Neuronal stem cell (in vitro differentiated cells): ENCODE measurements at regions not wholly inside any gene's neighbourhood (a gene's known extent, or its start where the extent isn't known, plus 50 kb on each side); places are given as distances from the start of the nearest gene placed in this dataset.

Experiments
- DNase-seq: peaks from one replicate; pipeline ENCODE4 v3.0.0-alpha.2; 2013; ENCODE audit warnings: low spot score
- H2AFZ ChIP-seq: one replicate; pipeline ENCODE4 v1.6.1; 2013; ENCODE audit warnings: mild to moderate bottlenecking, low read length, inconsistent platforms
- H2AK5ac ChIP-seq: 2 replicates; pipeline ENCODE4 v1.6.1; 2013; ENCODE audit warnings: low read depth, mild to moderate bottlenecking, inconsistent platforms, low read length, moderate library complexity, mixed read lengths
- H2BK120ac ChIP-seq: 2 replicates; pipeline ENCODE4 v1.6.1; 2013; ENCODE audit warnings: low read depth, mild to moderate bottlenecking, inconsistent platforms, low read length, moderate library complexity, mixed read lengths
- H2BK12ac ChIP-seq: one replicate; pipeline ENCODE4 v1.6.1; 2013; ENCODE audit warnings: low read length, inconsistent platforms
- H2BK15ac ChIP-seq: 2 replicates; pipeline ENCODE4 v1.6.1; 2013; ENCODE audit warnings: mild to moderate bottlenecking, low read length, inconsistent platforms, mixed read lengths
- H2BK5ac ChIP-seq: one replicate; pipeline ENCODE4 v1.6.1; 2013; ENCODE audit warnings: inconsistent platforms, mild to moderate bottlenecking, low read length, moderate library complexity
- H3K14ac ChIP-seq: one replicate; pipeline ENCODE4 v1.6.1; 2013; ENCODE audit warnings: low read length, inconsistent platforms
- H3K18ac ChIP-seq: 2 replicates; pipeline ENCODE4 v1.6.1; 2013; ENCODE audit warnings: low read length, inconsistent platforms
- H3K23ac ChIP-seq: 2 replicates; pipeline ENCODE4 v1.6.1; 2013; ENCODE audit warnings: low read depth, mild to moderate bottlenecking, mixed read lengths, low read length, inconsistent platforms; ENCODE audit not compliant: poor library complexity
- H3K27ac ChIP-seq: replicated peaks from 3 replicates; pipeline ENCODE4 v1.5.1; 2013; ENCODE audit warnings: low read length, inconsistent platforms
- H3K27me3 ChIP-seq, 3 experiments: 2 replicates each; pipeline ENCODE4 v1.6.1; 2013; ENCODE audit warnings: low read length in 3 of 3, mild to moderate bottlenecking in 2 of 3, inconsistent platforms in 1 of 3, low read depth in 1 of 3, mixed read lengths in 1 of 3, moderate library complexity in 1 of 3; ENCODE audit not compliant: control insufficient read depth in 3 of 3, insufficient read depth in 3 of 3
- H3K36me3 ChIP-seq, 2 donors: replicated peaks in 1 of 2; 2 replicates each; pipeline ENCODE4 v1.6.1; 2013; ENCODE audit warnings: low read length in 2 of 2; ENCODE audit not compliant: control insufficient read depth in 2 of 2, insufficient read depth in 2 of 2
- H3K4ac ChIP-seq: 2 replicates; pipeline ENCODE4 v1.6.1; 2013; ENCODE audit warnings: inconsistent platforms, mild to moderate bottlenecking, low read length, moderate library complexity
- H3K4me1 ChIP-seq, 2 donors: 1 replicate in 1 of 2; 2 replicates in 1 of 2; pipeline ENCODE4 v1.6.1; 2013; ENCODE audit warnings: low read length in 2 of 2, low read depth in 1 of 2; ENCODE audit not compliant: control insufficient read depth in 2 of 2, insufficient read depth in 1 of 2
- H3K4me2 ChIP-seq: one replicate; pipeline ENCODE4 v1.6.1; 2013; ENCODE audit warnings: mild to moderate bottlenecking, low read length, inconsistent platforms; ENCODE audit not compliant: insufficient read depth, poor library complexity, severe bottlenecking
- H3K4me3 ChIP-seq, 2 donors: 2 replicates each; pipeline ENCODE4 v1.5.1; 2013; ENCODE audit warnings: low read length in 2 of 2, mild to moderate bottlenecking in 2 of 2, inconsistent platforms in 1 of 2, moderate library complexity in 1 of 2
- H3K79me1 ChIP-seq: one replicate; pipeline ENCODE4 v1.6.1; 2013; ENCODE audit warnings: low read depth, mild to moderate bottlenecking, inconsistent platforms, low read length, moderate library complexity
- H3K9ac ChIP-seq: one replicate; pipeline ENCODE4 v1.6.1; 2013; ENCODE audit warnings: mild to moderate bottlenecking, low read depth, low read length, inconsistent platforms; ENCODE audit not compliant: poor library complexity
- H3K9me3 ChIP-seq, 2 donors: replicated peaks in 1 of 2; 2 replicates each; pipeline versions ENCODE3 to v1.6.1; 2013; ENCODE audit warnings: low read length in 2 of 2, mild to moderate bottlenecking in 2 of 2, inconsistent platforms in 1 of 2, low read depth in 1 of 2, mixed read lengths in 1 of 2, moderate library complexity in 1 of 2; ENCODE audit not compliant: control insufficient read depth in 2 of 2, insufficient read depth in 1 of 2
- H4K8ac ChIP-seq: one replicate; pipeline ENCODE4 v1.6.1; 2013; ENCODE audit warnings: low read depth, mild to moderate bottlenecking, inconsistent platforms, low read length, moderate library complexity
- H4K91ac ChIP-seq: one replicate; pipeline ENCODE4 v1.6.1; 2013; ENCODE audit warnings: low read length, low read depth, mild to moderate bottlenecking, inconsistent platforms; ENCODE audit not compliant: poor library complexity
- WGBS, 2 donors: extraction: QIAGEN DNeasy Blood & Tissue Kit; methylation state at CpG; one replicate each; pipeline ENCODE4 v1.1.7; 2013; ENCODE audit warnings: missing lambda C conversion rate in 2 of 2, mixed read lengths in 1 of 2; ENCODE audit not compliant: insufficient read length in 2 of 2, insufficient replicate concordance in 1 of 2; ENCODE audit errors: extremely low coverage in 2 of 2; 5-methylcytosine and 5-hydroxymethylcytosine counted together

- Histone ChIP-seq H2BK5ac (no peak overlapping the region), H3K18ac (no peak overlapping the region), H3K4ac (no peak overlapping the region), H2AK5ac (no peak overlapping the region), H3K27me3 (no peaks in the 10 kb centered on the region), H2BK120ac (no peak overlapping the region), H3K9me3 (no peaks in the 10 kb centered on the region), H3K14ac (no peak overlapping the region), H3K9ac (no peak overlapping the region), H2AFZ (no peak overlapping the region), H4K8ac (no peak overlapping the region), H3K4me1 (no peaks in the 10 kb centered on the region), H3K4me2 (no peak overlapping the region), H2BK15ac (no peak overlapping the region), H3K4me3 (no peak overlapping the region), H3K36me3 (no peaks in the 10 kb centered on the region), H4K91ac (no peak overlapping the region), H2BK12ac (no peak overlapping the region), H3K79me1 (no peaks in the 10 kb centered on the region), H3K27ac (no peak overlapping the region), H3K23ac (no peak overlapping the region)
- WGBS, 2 donors, result no CpG with 5 or more reads among the region's 4 CpGs
- DNase-seq, result no peak
Observed at GRCh38 chr4:145389550-145389949, 92.1 kb upstream of the SMAD1 start.

GRCh38 chr4:145388043-145388442, 93.6 kb upstream of the SMAD1 start:
- H2AFZ ChIP-seq, result no peak overlapping the region
- H2BK15ac ChIP-seq, result no peak overlapping the region
- H3K9ac ChIP-seq, result no peak overlapping the region
- WGBS, 2 donors, result no CpG with 5 or more reads among the region's 3 CpGs
- H3K9me3 ChIP-seq, result no peaks in the 10 kb centered on the region
- H3K4me1 ChIP-seq, result no peaks in the 10 kb centered on the region
- no peak overlapping the region for H3K4ac ChIP-seq
- no peak for DNase-seq
- no peak overlapping the region for H2BK12ac ChIP-seq
- no peak overlapping the region for H3K27ac ChIP-seq
- H3K18ac ChIP-seq, result no peak overlapping the region
- H3K4me3 ChIP-seq, result no peak overlapping the region
- H3K36me3 ChIP-seq, result no peaks in the 10 kb centered on the region
- H2BK5ac ChIP-seq, result no peak overlapping the region
- H3K14ac ChIP-seq, result no peak overlapping the region
- no peak overlapping the region for H2BK120ac ChIP-seq
- H2AK5ac ChIP-seq, result no peak overlapping the region
- no peak overlapping the region for H4K91ac ChIP-seq
- H4K8ac ChIP-seq, result no peak overlapping the region
- no peaks in the 10 kb centered on the region for H3K79me1 ChIP-seq
- no peaks in the 10 kb centered on the region for H3K27me3 ChIP-seq
- H3K4me2 ChIP-seq, result no peak overlapping the region
- no peak overlapping the region for H3K23ac ChIP-seq

GRCh38 chr4:145387079-145387478, 94.6 kb upstream of the SMAD1 start:
- H4K8ac ChIP-seq, result no peak overlapping the region
- H3K36me3 ChIP-seq, result no peaks in the 10 kb centered on the region
- H2BK12ac ChIP-seq, result no peak overlapping the region
- no peak overlapping the region for H2AK5ac ChIP-seq
- H3K9me3 ChIP-seq, result no peaks in the 10 kb centered on the region
- H3K9ac ChIP-seq, result no peak overlapping the region
- WGBS, 2 donors, result no CpG with 5 or more reads among the region's 3 CpGs
- no peak overlapping the region for H2BK15ac ChIP-seq
- H3K4me3 ChIP-seq, result no peak overlapping the region
- no peak overlapping the region for H2AFZ ChIP-seq
- no peak overlapping the region for H3K23ac ChIP-seq
- no peak overlapping the region for H3K18ac ChIP-seq
- no peak overlapping the region for H3K4me2 ChIP-seq
- DNase-seq, result no peak
- no peak overlapping the region for H3K14ac ChIP-seq
- H2BK5ac ChIP-seq, result no peak overlapping the region
- H3K27me3 ChIP-seq, result no peaks in the 10 kb centered on the region
- H3K27ac ChIP-seq, result no peak overlapping the region
- no peaks in the 10 kb centered on the region for H3K4me1 ChIP-seq
- H3K79me1 ChIP-seq, result no peaks in the 10 kb centered on the region
- no peak overlapping the region for H2BK120ac ChIP-seq
- no peak overlapping the region for H4K91ac ChIP-seq
- H3K4ac ChIP-seq, result no peak overlapping the region

- H3K27me3 ChIP-seq, result no peaks in the 10 kb centered on the region
- DNase-seq, result no peak
Observed at GRCh38 chr4:145381163-145381562, 100.5 kb upstream of the SMAD1 start.

More at GRCh38 chr4:145381163-145381562, 100.5 kb upstream of the SMAD1 start:
- H3K79me1 ChIP-seq, result no peaks in the 10 kb centered on the region
- no CpG with 5 or more reads among the region's 1 CpG for WGBS, 2 donors
- no peak overlapping the region for H4K8ac ChIP-seq
- H3K36me3 ChIP-seq, result no peaks in the 10 kb centered on the region
- no peak overlapping the region for H2AFZ ChIP-seq
- H3K27ac ChIP-seq, result no peak overlapping the region
- no peak overlapping the region for H2AK5ac ChIP-seq
- H3K9ac ChIP-seq, result no peak overlapping the region
- H3K18ac ChIP-seq, result no peak overlapping the region
- H3K4ac ChIP-seq, result no peak overlapping the region
- H2BK12ac ChIP-seq, result no peak overlapping the region
- H2BK15ac ChIP-seq, result no peak overlapping the region
- H2BK5ac ChIP-seq, result no peak overlapping the region
- no peak overlapping the region for H3K23ac ChIP-seq
- no peak overlapping the region for H3K4me2 ChIP-seq
- H3K9me3 ChIP-seq, result no peaks in the 10 kb centered on the region
- no peak overlapping the region for H4K91ac ChIP-seq
- no peaks in the 10 kb centered on the region for H3K4me1 ChIP-seq
- H3K4me3 ChIP-seq, result no peak overlapping the region
- H3K14ac ChIP-seq, result no peak overlapping the region
- no peak overlapping the region for H2BK120ac ChIP-seq
